Breast epithelium (tissue), 4 donors: ENCODE measurements at regions not wholly inside any gene's neighbourhood (a gene's known extent, or its start where the extent isn't known, plus 50 kb on each side); places are given as distances from the start of the nearest gene placed in this dataset.

Experiments
- DNase-seq, 2 donors: peaks; one replicate each; pipeline ENCODE4 v3.0.0-alpha.2; 2019; ENCODE audit warnings: low spot score in 2 of 2
- H3K27ac ChIP-seq, 2 donors: fragments of 200-600 bp; sonication (generic) in 1 of 2; one replicate each; pipeline ENCODE4 v1.5.1; 2016 to 2019; ENCODE audit warnings: mild to moderate bottlenecking in 1 of 2
- H3K27me3 ChIP-seq, 2 donors: fragments of 200-600 bp; sonication (generic) in 1 of 2; one replicate each; pipeline versions ENCODE4 v1.5.1 to v1.6.0; 2017 to 2019; ENCODE audit warnings: control low read depth in 1 of 2, mild to moderate bottlenecking in 1 of 2
- H3K36me3 ChIP-seq: fragments of 200-600 bp; one replicate; pipeline ENCODE4 v1.5.1; 2019
- H3K4me1 ChIP-seq, 2 donors: fragments of 200-600 bp; sonication (generic); one replicate each; pipeline ENCODE4 v1.5.1; 2016 to 2019; ENCODE audit warnings: control low read depth in 1 of 2
- H3K4me3 ChIP-seq, 3 donors: fragments of 200-600 bp; sonication (generic); 1 replicate in 2 of 3; 2 replicates in 1 of 3; pipeline ENCODE4 v1.5.1; 2016 to 2019; ENCODE audit warnings: mild to moderate bottlenecking in 3 of 3, moderate library complexity in 2 of 3
- H3K9me3 ChIP-seq, 2 donors: fragments of 200-600 bp; sonication (generic) in 1 of 2; one replicate each; pipeline ENCODE4 v1.5.1; 2016 to 2019; ENCODE audit warnings: control low read depth in 1 of 2
- CTCF ChIP-seq, 3 donors: fragments of 450-650 bp; IDR thresholded peaks; one replicate each; pipeline ENCODE4 v1.5.1; 2016 to 2017; ENCODE audit warnings: antibody characterized with exemption in 3 of 3, mild to moderate bottlenecking in 3 of 3, moderate library complexity in 3 of 3
- POLR2A ChIP-seq: fragments of 450-650 bp; IDR thresholded peaks from one replicate; pipeline ENCODE4 v1.6.1; 2016; ENCODE audit warnings: antibody characterized with exemption, mild to moderate bottlenecking, moderate library complexity
- POLR2AphosphoS5 ChIP-seq, 3 donors: sonication (generic); formaldehyde crosslinking; IDR thresholded peaks; one replicate each; pipeline ENCODE4 v1.6.1; 2017; ENCODE audit warnings: antibody characterized with exemption in 3 of 3
- intact Hi-C: fragments of 100-400 bp; cut with DNase I; formaldehyde crosslinking; loops from one replicate; pipeline ENCODE4 v1.15.1; 2023; ENCODE audit warnings: low total_unique reads

- Histone ChIP-seq H3K9me3 (no peaks in the 10 kb centered on the region), H3K4me1 (no peaks in the 10 kb centered on the region), H3K27ac (no peak overlapping the region), H3K27me3 (no peaks in the 10 kb centered on the region), H3K4me3 (no peak overlapping the region), H3K36me3 (no peaks in the 10 kb centered on the region)
- intact Hi-C loops: no loop called here
- no peak for TF ChIP-seq CTCF (IDR thresholded peaks at IDR 0.05)
- TF ChIP-seq POLR2A: no peak
- TF ChIP-seq POLR2AphosphoS5 (IDR thresholded peaks at IDR 0.05): no peak
- no peak for DNase-seq
Observed at GRCh38 chr13:42394711-42395085, 122.7 kb downstream of the AKAP11 start.

GRCh38 chr13:42395086-42395821 lies 123.3 kb downstream of the AKAP11 start:
- DNase-seq: no peak
- intact Hi-C loops: no loop called here
- TF ChIP-seq CTCF (IDR thresholded peaks at IDR 0.05) (no peak), POLR2A (no peak), POLR2AphosphoS5 (IDR thresholded peaks at IDR 0.05) (no peak)
- no peak overlapping the region for H3K4me3 ChIP-seq
- H3K27ac ChIP-seq: no peak overlapping the region
- no peaks in the 10 kb centered on the region for H3K4me1 ChIP-seq
- H3K27me3 ChIP-seq: no peaks in the 10 kb centered on the region
- no peaks in the 10 kb centered on the region for H3K36me3 ChIP-seq
- H3K9me3 ChIP-seq: no peaks in the 10 kb centered on the region

GRCh38 chr13:42396501-42396900 lies 124.5 kb downstream of the AKAP11 start:
- TF ChIP-seq POLR2AphosphoS5 (IDR thresholded peaks at IDR 0.05): no peak
- no peak for TF ChIP-seq CTCF (IDR thresholded peaks at IDR 0.05)
- TF ChIP-seq POLR2A: no peak
- Histone ChIP-seq H3K36me3 (no peaks in the 10 kb centered on the region), H3K4me3 (no peak overlapping the region), H3K4me1 (no peaks in the 10 kb centered on the region), H3K9me3 (no peaks in the 10 kb centered on the region), H3K27ac (no peak overlapping the region), H3K27me3 (no peaks in the 10 kb centered on the region)
- intact Hi-C loops: no loop called here
- no peak for DNase-seq

GRCh38 chr13:42396901-42397655 lies 125.1 kb downstream of the AKAP11 start:
- intact Hi-C loops: no loop called here
- no peaks in the 10 kb centered on the region for H3K4me1 ChIP-seq
- H3K27ac ChIP-seq: no peak overlapping the region
- DNase-seq: no peak
- TF ChIP-seq POLR2AphosphoS5 (IDR thresholded peaks at IDR 0.05): no peak
- TF ChIP-seq POLR2A: no peak
- no peak for TF ChIP-seq CTCF (IDR thresholded peaks at IDR 0.05)
- no peaks in the 10 kb centered on the region for H3K27me3 ChIP-seq
- no peaks in the 10 kb centered on the region for H3K9me3 ChIP-seq
- no peaks in the 10 kb centered on the region for H3K36me3 ChIP-seq
- H3K4me3 ChIP-seq: no peak overlapping the region

- no peaks in the 10 kb centered on the region for H3K4me1 ChIP-seq
- H3K9me3 ChIP-seq: no peaks in the 10 kb centered on the region
- H3K36me3 ChIP-seq: no peaks in the 10 kb centered on the region
- no peak overlapping the region for H3K27ac ChIP-seq
- DNase-seq: no peak
- intact Hi-C loops: no loop called here
- no peak overlapping the region for H3K4me3 ChIP-seq
- TF ChIP-seq POLR2AphosphoS5 (IDR thresholded peaks at IDR 0.05) (no peak), POLR2A (no peak), CTCF (IDR thresholded peaks at IDR 0.05) (no peak)
- no peaks in the 10 kb centered on the region for H3K27me3 ChIP-seq
Observed at GRCh38 chr13:42398533-42398932, 126.6 kb downstream of the AKAP11 start.
